ENCODE measurements at regions not wholly inside any gene's neighbourhood (a gene's known extent, or its start where the extent isn't known, plus 50 kb on each side); places are given as distances from the start of the nearest gene placed in this dataset.

GRCh38 chr3:4021162-4021561, 221.9 kb downstream of the LRRN1 start:
- no peak overlapping the region for H3K4me3 ChIP-seq
- no peaks in the 10 kb centered on the region for H3K4me1 ChIP-seq
- no peak for DNase-seq (ENCODE audit: low spot score in 2 of 2)
- peaks cover 7% of the 10 kb centered on the region for H3K9me3 ChIP-seq
- H3K27me3 ChIP-seq = no peaks in the 10 kb centered on the region
- TF ChIP-seq POLR2AphosphoS5 (IDR thresholded peaks at IDR 0.05) = no peak
- H3K36me3 ChIP-seq = no peaks in the 10 kb centered on the region
- WGBS = 17% methylated on average over 1 of the region's 1 CpG
- H3K27ac ChIP-seq = no peak overlapping the region

GRCh38 chr3:4029135-4029534, 229.9 kb downstream of the LRRN1 start:
- TF ChIP-seq EP300 (IDR thresholded peaks at IDR 0.05) = no peak
- no peak for TF ChIP-seq CTCF (IDR thresholded peaks at IDR 0.05)
- no peak for TF ChIP-seq POLR2A (IDR thresholded peaks at IDR 0.05)
- TF ChIP-seq POLR2AphosphoS5 (IDR thresholded peaks at IDR 0.05) = no peak
- no peaks in the 10 kb centered on the region for H3K36me3 ChIP-seq
- no peaks in the 10 kb centered on the region for H3K9me3 ChIP-seq
- no peaks in the 10 kb centered on the region for H3K27me3 ChIP-seq
- DNase-seq (ENCODE audit: low spot score in 2 of 2) = no peak
- WGBS = 88% methylated on average over 7 of the region's 7 CpGs
- H3K27ac ChIP-seq = no peak overlapping the region
- no peak overlapping the region for H3K4me3 ChIP-seq
- H3K4me1 ChIP-seq = no peaks in the 10 kb centered on the region

- Histone ChIP-seq H3K9me3 (no peaks in the 10 kb centered on the region), H3K4me1 (no peaks in the 10 kb centered on the region), H3K27ac (no peak overlapping the region), H3K36me3 (no peaks in the 10 kb centered on the region), H3K4me3 (no peak overlapping the region), H3K27me3 (no peaks in the 10 kb centered on the region)
- TF ChIP-seq EP300 (IDR thresholded peaks at IDR 0.05) (no peak), CTCF (IDR thresholded peaks at IDR 0.05) (no peak), POLR2AphosphoS5 (IDR thresholded peaks at IDR 0.05) (no peak), POLR2A (IDR thresholded peaks at IDR 0.05) (no peak)
- DNase-seq (ENCODE audit: low spot score in 2 of 2) = no peak
- 96% methylated on average over 1 of the region's 1 CpG for WGBS
Observed at GRCh38 chr3:4030624-4031023, 231.4 kb downstream of the LRRN1 start.

- H3K9me3 ChIP-seq = no peaks in the 10 kb centered on the region
- TF ChIP-seq EP300 (IDR thresholded peaks at IDR 0.05) (no peak), POLR2AphosphoS5 (IDR thresholded peaks at IDR 0.05) (no peak), CTCF (IDR thresholded peaks at IDR 0.05) (no peak), POLR2A (IDR thresholded peaks at IDR 0.05) (no peak)
- no peak overlapping the region for H3K4me3 ChIP-seq
- no peak overlapping the region for H3K27ac ChIP-seq
- no peaks in the 10 kb centered on the region for H3K36me3 ChIP-seq
- no peaks in the 10 kb centered on the region for H3K27me3 ChIP-seq
- no peak for DNase-seq (ENCODE audit: low spot score in 2 of 2)
- WGBS = 85% methylated on average over 2 of the region's 2 CpGs
- no peaks in the 10 kb centered on the region for H3K4me1 ChIP-seq
Observed at GRCh38 chr3:4033296-4033695, 234.1 kb downstream of the LRRN1 start.

GRCh38 chr3:4036046-4036445, 236.8 kb downstream of the LRRN1 start:
- no peaks in the 10 kb centered on the region for H3K4me1 ChIP-seq
- no peaks in the 10 kb centered on the region for H3K27me3 ChIP-seq
- DNase-seq (ENCODE audit: low spot score in 2 of 2) = no peak
- no peak overlapping the region for H3K4me3 ChIP-seq
- TF ChIP-seq CTCF (IDR thresholded peaks at IDR 0.05) (no peak), POLR2A (IDR thresholded peaks at IDR 0.05) (no peak), EP300 (IDR thresholded peaks at IDR 0.05) (no peak), POLR2AphosphoS5 (IDR thresholded peaks at IDR 0.05) (no peak)
- no peaks in the 10 kb centered on the region for H3K9me3 ChIP-seq
- H3K27ac ChIP-seq = no peak overlapping the region
- H3K36me3 ChIP-seq = no peaks in the 10 kb centered on the region

- no peak overlapping the region for H3K4me3 ChIP-seq
- TF ChIP-seq POLR2A (IDR thresholded peaks at IDR 0.05) (no peak), CTCF (IDR thresholded peaks at IDR 0.05) (no peak), EP300 (IDR thresholded peaks at IDR 0.05) (no peak), POLR2AphosphoS5 (IDR thresholded peaks at IDR 0.05) (no peak)
- H3K27ac ChIP-seq = no peak overlapping the region
- H3K36me3 ChIP-seq = no peaks in the 10 kb centered on the region
- no peak for DNase-seq (ENCODE audit: low spot score in 2 of 2)
- no peaks in the 10 kb centered on the region for H3K9me3 ChIP-seq
- 90% methylated on average over 5 of the region's 5 CpGs for WGBS
- no peaks in the 10 kb centered on the region for H3K27me3 ChIP-seq
- no peaks in the 10 kb centered on the region for H3K4me1 ChIP-seq
Observed at GRCh38 chr3:4038351-4038750, 239.1 kb downstream of the LRRN1 start.

All from suprapubic skin (tissue), 4 donors.